ELR (cell line): ENCODE measurements at regions not wholly inside any gene's neighbourhood (a gene's known extent, or its start where the extent isn't known, plus 50 kb on each side); places are given as distances from the start of the nearest gene placed in this dataset.
"Not testable (repeated sequence)": the region's sequence is repeated elsewhere in the genome, so short reads cannot be mapped to it uniquely, and the experiment has no call there.

Experiments used
- DNase-seq: peaks from one replicate; pipeline ENCODE4 v3.0.0-alpha.2; 2015; ENCODE audit warnings: low read depth

GRCh38 chr9:97103613-97104383 is 64.9 kb upstream of the CTSV start:
- DNase-seq, result not testable (repeated sequence)

- not testable (repeated sequence) for DNase-seq
Measured at GRCh38 chr9:97099540-97099939, 60.6 kb upstream of the CTSV start.

GRCh38 chr9:97096793-97097192 is 57.9 kb upstream of the CTSV start:
- DNase-seq, result no peak

- DNase-seq, result not testable (repeated sequence)
Measured at GRCh38 chr9:97089361-97089760, 50.4 kb upstream of the CTSV start.
